Activated CD8-positive, alpha-beta memory T cell treated with anti-CD3 and anti-CD28 coated beads for 36 hours (primary cell): ENCODE measurements at regions not wholly inside any gene's neighbourhood (a gene's known extent, or its start where the extent isn't known, plus 50 kb on each side); places are given as distances from the start of the nearest gene placed in this dataset.

ENCODE experiments used
- CTCF ChIA-PET: fragments of 350-600 bp; sonication (Branson Sonifier 250); formaldehyde crosslinking; loops from one replicate; lab custom pipeline; 2021; ENCODE audit warnings: antibody characterized with exemption; lab: Charles Lee
- POLR2A ChIA-PET: fragments of 350-600 bp; sonication (Branson Sonifier 250); formaldehyde crosslinking; loops from one replicate; lab custom pipeline; 2021; ENCODE audit warnings: antibody characterized with exemption; lab: Charles Lee

DNA sequence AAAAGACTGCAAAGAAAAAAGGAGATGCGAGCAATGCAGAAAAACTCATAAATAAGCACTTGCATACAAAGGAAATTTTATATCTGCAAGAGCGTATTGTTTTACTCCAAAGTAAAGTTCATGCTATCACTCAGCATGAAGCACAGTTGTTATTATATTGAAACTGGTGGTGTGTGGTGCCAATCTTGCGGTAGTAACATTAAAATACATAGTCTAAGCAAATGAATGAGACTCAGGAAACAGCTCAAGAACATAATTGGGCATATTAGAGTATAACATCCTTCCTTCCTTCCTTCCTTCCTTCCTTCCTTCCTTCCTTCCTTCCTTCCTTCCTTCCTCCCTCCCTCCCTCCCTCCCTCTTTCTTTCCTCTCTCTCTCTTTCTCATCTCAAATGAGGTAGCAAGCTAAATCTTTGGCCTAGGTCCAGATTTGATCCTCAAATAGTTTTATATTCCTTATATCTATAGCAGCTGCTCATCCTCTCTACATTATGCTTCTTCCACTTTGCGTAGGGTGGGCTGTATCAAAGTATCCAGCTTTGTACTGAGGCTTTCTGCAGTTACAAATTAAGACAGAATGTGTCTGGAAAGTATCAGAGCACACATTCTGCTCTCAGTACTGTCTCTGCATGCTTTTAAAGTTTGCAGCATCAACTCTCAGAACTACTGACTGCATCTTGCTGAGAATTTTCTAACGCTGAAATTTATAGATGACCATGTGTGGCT lies 718.3 kb downstream of the RERGL start:
- ChIA-PET POLR2A (no interaction called here), CTCF (no interaction called here)

DNA sequence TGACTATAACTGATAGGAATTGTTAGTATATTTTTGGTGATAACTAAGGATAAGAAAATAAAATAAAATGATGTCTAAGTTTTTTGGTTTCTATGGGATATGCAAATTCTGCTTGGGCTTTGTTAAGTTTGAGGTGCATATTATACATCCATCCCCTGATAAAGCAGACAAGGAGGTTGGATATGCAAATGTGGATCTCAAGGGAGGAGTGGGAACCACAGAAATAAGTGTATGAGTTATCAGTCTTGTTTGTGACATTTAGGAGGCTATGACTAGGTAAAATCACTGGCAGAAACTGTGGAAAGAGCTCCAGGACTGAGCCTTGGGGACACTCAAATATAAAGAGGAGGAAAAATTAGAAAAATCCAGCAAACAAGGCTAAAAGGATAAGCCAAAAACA lies 719.4 kb downstream of the RERGL start:
- ChIA-PET CTCF (no interaction called here), POLR2A (no interaction called here)

DNA sequence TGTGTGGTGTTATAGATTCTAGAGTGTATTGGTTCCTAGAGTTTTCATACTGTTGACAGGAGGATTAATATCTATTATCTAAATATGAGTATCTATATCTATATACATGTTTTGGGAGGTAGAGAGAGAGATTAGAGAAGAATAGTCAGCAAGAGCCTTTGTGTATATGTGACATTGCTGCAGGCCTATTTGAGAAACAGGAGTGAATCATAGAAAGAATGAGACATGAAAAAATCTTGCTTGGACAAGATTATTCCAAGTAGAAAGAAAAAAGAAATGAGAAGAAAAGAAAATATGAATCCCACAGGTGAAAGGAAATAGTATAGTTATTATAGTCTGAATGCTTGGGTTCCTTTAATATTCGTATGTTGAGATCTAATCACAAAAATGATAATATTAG lies 720.4 kb downstream of the RERGL start:
- ChIA-PET CTCF (no interaction called here), POLR2A (no interaction called here)

DNA sequence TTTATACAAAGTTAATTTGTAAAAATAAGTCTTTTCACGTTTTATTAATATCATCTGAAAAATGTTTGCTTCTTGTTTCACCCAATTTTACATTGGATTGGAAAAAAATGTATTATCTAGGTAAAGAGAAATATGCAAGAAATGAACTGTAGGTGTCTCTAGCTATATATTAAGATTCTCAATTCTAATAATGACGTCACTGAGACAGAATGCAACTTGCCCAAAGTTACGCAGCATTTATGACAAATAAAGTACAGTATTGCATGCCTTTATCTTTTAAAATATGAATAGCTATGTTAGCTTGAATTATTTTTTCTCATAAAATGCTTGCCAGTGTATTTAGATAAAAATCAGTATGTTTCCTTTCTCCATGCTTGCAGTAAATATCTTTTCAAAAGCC lies 728.8 kb downstream of the RERGL start:
- CTCF ChIA-PET = no interaction called here
- POLR2A ChIA-PET = no interaction called here

DNA sequence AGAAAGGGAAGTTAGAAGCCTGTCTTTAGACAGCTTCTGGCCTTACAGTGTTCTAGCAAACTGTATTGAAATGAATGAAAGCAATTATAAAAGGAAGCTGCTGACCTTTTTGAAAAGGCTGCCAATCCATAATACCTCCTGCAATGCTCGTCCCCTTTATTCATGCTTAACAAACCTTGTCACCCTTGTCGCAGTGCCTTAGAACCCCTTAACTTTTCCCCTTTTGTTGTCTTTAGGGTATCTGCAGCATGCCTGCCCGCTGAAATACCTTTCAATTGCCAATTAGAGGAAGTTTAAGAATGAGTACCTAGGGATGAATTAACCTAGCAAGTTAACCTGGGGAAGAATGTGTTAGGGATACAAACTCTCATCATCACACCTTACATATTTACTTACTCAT lies 731.2 kb downstream of the RERGL start:
- POLR2A ChIA-PET = no interaction called here
- CTCF ChIA-PET = no interaction called here

DNA sequence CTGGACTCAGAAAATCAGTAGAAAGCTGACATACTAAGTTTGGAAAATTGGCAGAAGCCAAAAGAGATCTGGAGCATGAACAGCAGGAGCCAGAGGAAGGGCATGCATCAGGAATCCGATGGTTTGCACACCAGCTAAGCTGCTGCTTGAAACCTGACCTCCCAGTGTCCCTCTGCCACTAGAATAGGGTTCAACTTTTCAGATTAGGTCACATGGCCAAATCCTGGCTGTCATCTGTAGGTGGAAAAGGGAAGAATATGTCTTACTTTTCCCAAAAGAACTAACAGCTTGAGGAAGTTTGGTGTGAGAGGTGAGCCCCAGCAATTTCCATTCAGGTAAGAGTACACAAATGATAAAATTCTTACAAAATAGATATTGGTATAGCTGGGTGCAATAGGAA lies 732.6 kb downstream of the RERGL start:
- ChIA-PET CTCF (no interaction called here), POLR2A (no interaction called here)

DNA sequence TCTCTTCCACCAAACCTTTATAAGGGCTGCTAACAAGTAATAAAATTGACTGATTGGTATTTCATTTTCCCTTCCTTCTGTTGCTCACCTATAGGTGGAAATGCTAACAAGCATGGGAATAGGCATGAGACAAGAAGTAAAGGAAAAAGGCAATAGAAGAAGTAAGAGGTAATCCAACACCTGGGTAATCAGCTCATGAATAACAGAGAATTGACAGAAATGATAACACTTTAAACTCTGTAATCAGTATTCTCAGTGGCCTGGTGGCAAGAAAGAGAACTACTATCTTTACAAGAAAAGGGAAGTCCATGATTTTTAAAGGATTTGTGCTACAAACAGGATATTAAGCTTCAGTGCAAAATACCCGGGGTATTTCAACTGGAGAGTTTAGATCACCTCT lies 737.8 kb downstream of the RERGL start:
- ChIA-PET POLR2A (no interaction called here), CTCF (no interaction called here)

DNA sequence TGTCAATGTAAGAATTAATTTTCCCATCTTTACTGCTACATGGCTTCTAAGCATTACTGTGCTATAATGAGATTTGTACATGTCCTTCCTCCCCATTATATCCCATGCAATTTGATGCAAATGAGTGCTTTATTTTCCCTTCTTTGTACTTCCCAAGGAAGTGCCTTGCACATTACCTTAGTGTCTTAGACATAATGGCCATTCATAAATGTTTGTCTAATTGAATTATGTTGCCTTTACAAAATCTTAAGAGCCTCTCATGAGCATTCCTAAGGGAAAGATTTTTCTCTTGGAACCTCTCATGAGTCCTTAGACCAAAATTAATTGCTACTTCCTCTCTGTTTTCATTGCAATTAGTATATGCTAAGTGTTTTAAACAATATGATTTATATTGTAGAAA lies 741.7 kb downstream of the RERGL start:
- ChIA-PET CTCF (no interaction called here), POLR2A (no interaction called here)

DNA sequence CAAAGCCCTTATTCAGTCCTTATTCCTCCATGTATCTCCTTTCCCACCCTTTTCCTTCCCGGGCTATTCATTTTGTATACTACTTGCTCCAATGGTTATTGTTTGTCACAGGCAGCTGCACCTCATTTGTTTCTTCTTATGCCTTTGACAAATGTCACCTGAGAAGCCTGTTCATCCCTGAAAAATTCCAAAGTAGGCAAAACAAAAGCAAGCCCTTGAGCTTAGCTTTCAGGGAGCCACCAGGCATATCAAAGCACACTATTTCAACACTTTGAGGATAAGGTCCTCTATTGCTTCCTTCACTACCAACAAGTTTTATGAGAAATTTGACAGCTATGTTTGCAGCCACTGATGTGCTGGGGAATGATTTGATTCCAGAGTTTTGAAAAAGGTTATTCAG lies 738.7 kb upstream of the LMO3 start:
- ChIA-PET CTCF (no interaction called here), POLR2A (no interaction called here)

DNA sequence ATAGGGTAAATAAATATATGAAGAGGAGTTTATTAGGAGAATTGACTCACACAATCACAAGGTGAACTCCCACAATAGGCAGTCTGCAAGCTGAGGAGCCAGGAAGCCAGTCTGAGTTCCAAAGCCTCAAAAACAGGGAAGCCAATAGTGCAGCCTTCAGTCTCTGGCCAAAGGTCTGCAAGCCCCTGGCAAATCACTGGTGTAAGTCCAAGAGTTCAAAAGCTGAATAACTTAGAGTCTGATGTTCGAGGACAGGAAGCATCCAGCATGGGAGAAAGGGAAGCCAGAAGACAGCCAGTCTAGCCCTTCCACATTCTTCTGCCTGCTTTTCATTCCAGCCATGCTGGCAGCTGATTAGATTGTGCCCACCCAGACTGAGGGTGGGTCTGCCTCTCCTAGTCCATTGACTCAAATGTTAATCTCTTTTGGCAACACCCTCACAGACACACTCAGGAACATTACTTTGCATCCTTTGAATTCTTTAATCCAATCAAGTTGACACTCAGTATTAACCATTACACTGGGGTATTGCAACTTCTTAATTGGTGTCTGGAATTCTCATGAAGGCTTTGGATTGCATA lies 736.5 kb upstream of the LMO3 start:
- ChIA-PET POLR2A (no interaction called here), CTCF (no interaction called here)

DNA sequence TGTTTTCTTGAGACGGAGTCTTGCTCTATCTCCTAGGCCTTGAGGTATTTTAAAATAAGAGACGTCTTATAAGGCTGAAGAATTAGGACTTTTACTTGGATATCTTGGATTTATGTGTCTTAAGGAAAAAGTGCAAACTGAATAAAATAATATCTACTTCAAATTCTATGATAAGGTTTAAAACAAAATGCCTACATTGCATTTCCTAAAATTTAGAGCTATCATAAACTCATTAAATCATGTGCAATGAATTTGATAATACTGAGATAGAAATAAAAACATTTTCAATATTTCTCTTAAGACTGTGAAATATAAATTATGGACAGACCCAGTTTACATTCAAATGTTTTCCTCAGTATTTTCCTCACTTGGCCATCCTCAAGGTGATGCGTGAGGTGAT lies 729.5 kb upstream of the LMO3 start:
- CTCF ChIA-PET = no interaction called here

DNA sequence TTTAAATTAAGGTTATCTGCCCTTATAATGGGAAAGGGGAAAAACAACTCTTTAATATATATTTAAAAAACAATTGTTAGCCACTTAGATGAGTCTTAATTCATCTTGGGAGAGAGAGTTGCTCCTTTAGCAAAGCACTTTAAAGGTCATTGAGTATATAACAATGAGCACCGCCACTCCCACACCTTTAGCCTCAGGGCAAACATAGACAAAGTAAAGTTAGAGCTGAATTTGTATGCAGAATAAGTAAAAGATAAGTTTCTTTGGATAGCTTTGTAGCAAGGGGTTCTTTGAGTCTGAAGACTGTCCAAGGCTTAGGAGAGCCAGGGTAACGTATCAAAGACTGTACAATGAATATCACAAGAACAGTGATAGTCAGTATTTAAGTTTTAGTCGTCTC lies 728.8 kb upstream of the LMO3 start:
- ChIA-PET POLR2A (no interaction called here), CTCF (interaction anchor here (0.5 kb wide), 1 partner anchor 27 kb away, joined by 3 read pairs; no protein-coding TSS in a partner anchor)

More for the DNA sequence above, 729.5 kb upstream of the LMO3 start:
- POLR2A ChIA-PET = no interaction called here

DNA sequence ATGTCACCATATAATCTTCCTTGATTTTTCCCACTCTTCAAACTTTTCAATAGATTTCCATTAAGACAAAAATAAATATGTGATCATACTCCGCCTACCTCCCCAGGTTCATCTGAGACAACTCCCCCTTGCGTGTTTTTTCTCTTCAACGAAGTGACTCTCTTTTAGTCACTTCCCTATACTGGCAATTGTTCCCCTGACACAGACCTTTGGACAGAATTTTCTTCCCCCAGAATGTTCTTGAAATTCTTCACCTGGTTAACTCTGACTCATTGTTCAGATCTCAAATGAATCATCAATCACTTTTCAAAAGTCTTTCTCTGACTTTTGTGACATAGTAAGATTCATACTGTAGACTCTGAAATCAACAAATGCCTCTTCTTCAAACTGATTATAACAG lies 727.3 kb upstream of the LMO3 start:
- POLR2A ChIA-PET = no interaction called here
- CTCF ChIA-PET = no interaction called here

DNA sequence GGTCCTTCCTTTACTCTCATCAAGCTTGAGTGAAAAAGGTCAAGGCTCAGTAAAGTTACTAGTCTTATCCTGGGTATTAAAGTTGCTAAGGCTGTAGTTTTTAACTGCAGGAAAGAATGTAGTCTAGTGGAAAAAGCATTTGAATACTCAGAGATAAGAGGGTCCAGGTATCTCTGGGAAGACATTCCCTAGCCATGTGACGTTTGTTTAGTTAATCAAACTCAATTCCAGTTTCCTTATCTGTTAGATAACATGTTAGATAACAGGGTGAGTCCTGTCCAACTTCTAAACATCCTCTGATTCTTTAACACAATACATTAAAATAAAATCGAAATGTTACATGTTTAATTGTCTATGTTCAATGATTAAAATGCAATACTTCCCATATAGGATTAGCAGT lies 720.7 kb upstream of the LMO3 start:
- ChIA-PET CTCF (no interaction called here), POLR2A (no interaction called here)

DNA sequence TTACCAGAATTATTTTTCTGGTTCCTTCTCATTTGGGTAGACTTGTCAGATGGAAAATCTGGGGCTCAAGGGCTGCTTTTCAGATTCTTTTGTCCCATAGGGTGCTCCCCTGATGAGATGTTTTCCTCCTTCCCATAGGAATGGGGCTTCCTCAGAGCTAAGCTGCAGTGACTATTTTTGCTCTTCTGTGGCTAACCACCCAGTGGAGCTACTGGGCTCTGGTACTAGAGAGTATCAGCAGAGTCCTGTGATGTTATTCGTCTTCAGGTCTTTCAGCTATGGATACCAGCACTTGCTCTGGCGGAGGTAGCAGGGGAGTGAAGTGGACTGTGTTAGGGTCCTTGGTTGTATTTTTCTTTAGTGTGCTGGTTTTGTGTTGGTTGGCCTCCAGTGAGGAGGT lies 716.1 kb upstream of the LMO3 start:
- POLR2A ChIA-PET = no interaction called here

DNA sequence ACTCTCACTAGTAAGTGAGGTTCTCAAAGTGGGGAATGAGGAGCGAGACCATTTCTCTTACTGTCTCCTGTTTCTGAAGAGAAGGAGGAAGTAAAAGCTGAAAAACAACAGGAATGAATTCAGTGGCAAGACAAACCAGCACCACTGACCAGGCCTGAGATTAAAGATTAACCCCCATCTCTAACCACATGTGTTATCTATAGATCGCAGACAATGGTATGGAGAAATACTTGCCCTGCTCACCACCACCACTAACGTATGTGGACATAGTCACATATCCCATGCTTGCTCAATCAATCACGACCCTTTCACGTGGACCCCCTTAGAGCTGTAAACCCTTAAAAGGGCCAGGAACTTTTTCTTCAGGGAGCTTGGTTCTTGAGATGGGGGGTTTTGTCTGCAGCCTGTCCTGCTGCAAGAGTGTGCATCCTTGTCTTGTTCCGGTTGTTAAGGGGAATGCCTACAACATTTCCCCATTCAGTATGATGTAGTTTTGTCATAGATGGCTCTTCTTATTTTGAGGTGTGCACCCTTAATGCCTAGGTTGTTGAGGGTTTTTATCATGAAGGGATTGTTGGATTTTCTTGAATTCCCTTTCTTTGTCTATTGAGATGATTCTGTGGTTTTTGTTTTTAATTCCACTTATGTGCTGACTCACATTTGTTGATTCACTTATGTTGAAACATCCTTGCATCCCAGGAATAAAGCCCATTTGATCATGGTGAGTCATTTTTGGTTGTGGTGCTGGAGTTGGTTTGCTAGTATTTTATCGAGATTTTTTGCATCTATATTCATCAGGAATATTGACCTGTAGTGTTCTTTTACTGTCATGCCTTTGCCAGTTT lies 698.8 kb upstream of the LMO3 start:
- ChIA-PET CTCF (no interaction called here), POLR2A (no interaction called here)

More for the DNA sequence above, 716.1 kb upstream of the LMO3 start:
- CTCF ChIA-PET = no interaction called here

DNA sequence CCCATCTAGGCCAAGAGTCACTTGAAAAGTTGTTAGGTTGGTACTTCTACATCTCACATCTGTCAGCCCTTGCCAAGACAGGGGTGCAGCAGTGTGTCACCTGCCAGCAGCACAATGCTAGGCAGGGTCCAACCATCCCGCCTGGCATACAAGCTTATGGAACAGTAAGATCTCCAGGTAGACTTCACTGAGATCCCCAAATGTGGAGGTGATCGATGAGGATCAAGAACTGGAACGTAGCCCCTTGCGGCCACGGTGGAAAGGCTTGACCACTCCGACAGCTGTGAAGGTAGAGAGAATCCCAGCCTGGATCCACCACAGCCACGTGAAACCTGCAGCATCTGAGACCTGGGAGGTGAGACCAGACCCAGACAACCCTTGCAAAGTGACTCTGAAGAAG lies 696.0 kb upstream of the LMO3 start:
- POLR2A ChIA-PET = no interaction called here
- CTCF ChIA-PET = no interaction called here

DNA sequence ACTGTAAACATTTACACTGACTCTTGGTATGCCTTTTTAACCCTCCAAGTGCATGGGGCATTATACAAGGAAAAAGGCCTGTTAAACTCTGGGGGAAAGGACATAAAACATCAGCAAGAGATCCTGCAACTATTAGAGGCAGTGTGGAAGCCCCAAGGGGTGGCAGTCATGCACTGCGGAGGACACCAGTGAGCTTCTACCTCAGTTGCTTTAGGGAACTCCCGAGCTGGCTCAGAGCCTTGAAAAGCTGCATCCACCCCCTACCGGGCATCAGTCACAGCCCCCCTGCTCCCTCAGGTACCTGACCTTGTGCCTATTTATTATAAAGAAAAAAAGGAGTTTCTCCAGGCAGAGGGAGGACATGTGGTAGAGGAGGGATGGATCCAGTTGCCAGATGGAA lies 695.6 kb upstream of the LMO3 start:
- CTCF ChIA-PET = no interaction called here

DNA sequence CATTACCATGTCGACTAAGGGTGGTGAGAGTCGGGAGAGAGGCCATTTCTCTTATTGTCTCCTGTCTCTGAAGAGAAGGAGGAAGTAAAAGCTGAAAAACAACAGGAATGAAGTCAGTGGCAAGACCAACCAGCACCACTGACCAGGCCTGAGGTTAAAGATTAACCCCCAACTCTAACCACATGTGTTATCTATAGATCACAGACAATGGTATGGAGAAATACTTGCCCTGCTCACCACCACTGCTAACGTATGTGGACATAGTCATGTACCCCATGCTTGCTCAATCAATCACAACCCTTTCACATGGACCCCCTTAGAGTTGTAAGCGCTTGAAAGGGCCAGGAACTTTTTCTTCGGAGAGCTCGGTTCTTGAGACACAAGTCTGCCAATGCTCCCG lies 690.9 kb upstream of the LMO3 start:
- ChIA-PET CTCF (no interaction called here), POLR2A (no interaction called here)

More for the DNA sequence above, 695.6 kb upstream of the LMO3 start:
- POLR2A ChIA-PET = no interaction called here

DNA sequence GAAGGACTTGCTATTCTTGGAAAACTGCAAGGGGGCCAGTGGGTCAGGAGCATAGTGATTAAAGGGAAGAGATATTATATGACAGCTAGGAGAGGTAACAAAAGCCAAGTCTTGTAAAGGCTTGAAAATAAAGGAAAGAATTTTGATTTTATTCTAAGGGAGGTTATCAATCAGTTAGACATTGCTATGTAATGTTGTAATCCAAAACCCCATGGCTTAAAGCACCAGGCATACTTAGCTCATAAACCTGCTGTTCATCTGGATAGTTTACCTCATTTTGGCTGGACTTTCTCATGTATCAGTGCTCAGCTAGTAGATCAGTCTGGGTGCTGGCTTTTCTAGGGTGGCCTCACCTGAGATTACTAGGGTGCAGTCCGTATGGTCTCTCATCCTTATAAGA lies 680.9 kb upstream of the LMO3 start:
- POLR2A ChIA-PET = no interaction called here
- CTCF ChIA-PET = no interaction called here

DNA sequence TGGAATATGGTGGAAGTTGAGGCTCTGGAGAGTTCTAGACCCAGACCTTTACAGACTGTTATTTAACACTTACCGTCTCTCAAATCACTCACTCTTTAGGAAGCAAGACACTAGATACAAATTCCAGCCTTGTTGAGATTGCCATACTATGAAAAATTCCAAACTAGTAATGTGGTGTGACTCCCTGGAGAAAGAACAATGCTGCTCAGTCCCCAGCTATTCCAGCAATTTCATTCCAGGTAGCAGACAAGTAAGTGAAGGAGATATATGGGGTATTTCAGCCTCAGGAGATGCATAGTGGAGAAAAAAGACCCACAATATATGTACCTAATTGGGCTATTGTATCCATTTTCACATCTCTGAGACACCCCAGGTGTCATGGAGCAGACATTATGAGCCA lies 678.9 kb upstream of the LMO3 start:
- POLR2A ChIA-PET = no interaction called here
- CTCF ChIA-PET = no interaction called here
